Skin of body (tissue), 1 donor: ENCODE measurements at regions not wholly inside any gene's neighbourhood (a gene's known extent, or its start where the extent isn't known, plus 50 kb on each side); places are given as distances from the start of the nearest gene placed in this dataset.
"Not testable (repeated sequence)": the region's sequence is repeated elsewhere in the genome, so short reads cannot be mapped to it uniquely, and the experiment has no call there.

ENCODE experiments used
- DNase-seq: peaks from one replicate; lab custom pipeline; 2025; lab: John Stamatoyannopoulos, UW

DNA sequence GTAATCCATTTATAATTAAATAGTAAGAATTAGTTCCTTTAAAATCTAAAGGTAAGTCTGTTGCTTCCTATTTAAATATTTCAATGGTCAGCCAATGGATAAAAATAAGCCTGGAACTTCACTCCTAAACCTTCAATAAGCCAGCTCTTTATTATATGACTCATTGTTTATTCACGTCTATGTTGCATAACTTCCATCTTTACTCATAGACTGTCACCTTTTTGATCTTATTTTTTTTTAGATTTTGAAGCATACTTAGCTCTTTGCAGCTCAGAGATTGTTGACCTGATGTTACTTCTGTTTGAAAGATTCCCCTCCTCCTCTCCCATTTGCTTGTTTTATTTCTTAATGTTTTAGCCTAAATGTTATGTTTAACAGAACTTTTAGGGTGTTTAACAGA, 1571.2 kb upstream of the RAG2 start:
- DNase-seq = no peak

DNA sequence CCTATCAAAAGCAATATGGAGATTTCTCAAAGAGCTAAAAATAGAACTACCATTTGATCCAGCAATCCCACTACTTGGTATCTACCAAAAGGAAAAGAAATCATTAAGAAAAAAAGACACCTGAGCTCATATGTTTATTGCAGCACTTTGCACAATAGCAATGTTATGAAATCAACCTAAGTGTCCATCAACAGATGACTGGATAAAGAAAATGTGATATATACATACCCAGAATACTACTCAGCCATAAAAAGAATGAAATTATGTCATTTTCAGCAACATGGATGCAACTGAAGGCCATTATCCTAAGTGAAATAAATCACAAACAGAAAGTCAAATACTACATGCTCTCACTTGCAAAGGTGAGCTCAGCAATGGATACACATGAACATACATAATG, 1565.5 kb upstream of the RAG2 start:
- DNase-seq = no peak

DNA sequence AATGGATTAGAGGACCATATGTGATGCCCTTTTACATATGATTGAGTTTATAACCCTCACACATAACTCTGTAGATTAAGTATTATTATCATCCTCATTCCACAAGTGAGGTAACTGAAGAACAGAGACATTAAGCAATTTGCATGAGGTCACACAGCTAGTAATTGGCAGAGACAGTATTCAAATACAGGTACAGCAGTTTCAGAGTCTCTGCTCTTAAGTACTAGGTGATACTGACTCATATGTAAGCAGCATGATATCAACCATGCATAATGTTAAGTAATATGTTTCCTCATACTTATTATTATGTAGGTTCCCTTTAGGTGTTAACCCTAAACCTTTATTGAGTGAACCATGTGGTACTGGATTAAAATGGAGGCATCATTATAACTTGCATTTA, 1562.4 kb upstream of the RAG2 start:
- no peak for DNase-seq

GRCh38 chr11:38159038-38159437, 1561.0 kb upstream of the RAG2 start:
- DNase-seq = no peak

DNA sequence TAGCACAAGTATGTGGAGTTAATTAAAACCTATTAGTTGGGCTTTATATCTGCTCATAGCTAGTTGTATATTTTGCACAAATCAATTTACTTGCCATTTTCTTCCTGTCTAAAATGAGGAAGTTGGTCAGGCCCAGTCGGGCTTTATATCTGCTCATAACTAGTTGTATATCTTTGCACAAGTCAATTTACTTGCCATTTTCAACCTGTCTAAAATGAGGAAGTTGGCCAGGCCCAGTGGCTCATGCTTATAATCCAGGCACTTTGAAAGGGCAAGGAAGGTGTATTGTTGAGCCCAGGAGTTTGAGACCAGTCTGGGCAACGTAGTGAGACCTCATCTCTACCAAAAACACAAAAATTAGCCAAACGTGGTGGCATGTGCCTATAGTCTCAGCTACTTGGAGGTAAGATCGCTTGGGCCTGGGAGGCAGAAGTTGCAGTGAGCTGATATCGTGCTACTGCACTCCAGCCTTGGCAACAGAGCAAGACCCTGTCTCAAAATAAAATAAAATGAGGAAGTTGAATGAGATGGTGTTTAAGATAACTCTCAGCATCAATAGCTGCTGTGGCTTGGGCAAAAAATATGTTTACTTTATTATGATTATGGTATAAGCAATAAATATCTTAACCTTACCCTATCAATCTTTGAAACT, 1558.6 kb upstream of the RAG2 start:
- no peak for DNase-seq

DNA sequence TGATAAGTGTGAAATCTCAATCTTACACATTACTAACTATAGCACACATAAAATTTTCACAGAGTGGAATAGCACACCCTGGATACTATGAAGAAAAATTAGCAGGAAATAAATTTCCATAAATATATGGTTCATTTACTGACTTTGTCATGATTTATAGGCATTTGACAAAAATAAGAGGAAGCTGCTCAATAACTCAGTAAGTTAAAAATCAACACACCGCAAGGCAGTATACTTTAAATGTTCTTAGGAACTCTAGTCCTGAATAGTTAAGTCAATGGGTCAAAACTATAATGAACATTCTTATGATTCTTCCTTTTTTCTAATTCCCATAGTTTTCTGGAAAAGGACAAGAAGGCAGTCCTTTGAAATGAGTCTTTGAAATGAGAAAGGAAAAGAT, 1557.8 kb upstream of the RAG2 start:
- no peak for DNase-seq

GRCh38 chr11:38153985-38154384, 1555.9 kb upstream of the RAG2 start:
- no peak for DNase-seq

GRCh38 chr11:38143852-38144251, 1545.8 kb upstream of the RAG2 start:
- DNase-seq = no peak

DNA sequence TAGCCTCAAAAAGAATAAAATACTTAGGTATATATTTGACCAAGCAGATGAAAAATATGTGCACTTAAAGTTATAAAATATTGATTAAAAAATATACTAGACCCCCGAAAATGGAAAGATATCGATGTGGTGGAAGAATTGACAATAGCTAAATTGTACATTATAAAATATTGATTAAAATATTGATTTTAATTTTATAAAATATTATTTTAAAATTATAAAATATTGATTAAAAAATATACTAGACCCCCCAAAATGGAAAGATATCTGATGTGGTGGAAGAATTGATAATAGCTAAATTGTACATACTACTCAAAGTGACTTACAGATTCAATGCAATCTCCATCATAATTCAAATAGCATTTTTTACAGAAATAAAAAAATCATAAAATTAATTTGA, 1540.9 kb upstream of the RAG2 start:
- no peak for DNase-seq

DNA sequence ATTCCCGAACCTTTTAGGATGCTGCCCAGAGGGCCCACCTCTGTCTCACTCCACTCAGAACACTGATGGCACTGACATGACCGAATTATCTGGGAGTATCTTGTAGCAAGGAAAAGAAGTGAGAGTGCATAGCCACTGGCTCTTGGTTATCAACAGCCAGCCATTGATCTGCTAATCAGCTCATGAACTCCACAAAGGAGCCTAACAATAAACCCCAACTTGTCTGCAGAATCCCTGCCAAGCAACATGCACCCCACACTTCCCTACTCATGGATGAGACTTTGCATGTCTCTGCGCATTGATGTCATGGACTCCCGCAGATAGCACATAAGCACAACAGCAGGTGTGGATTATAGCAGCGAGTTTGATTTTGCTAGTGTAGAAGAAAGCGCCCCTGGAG, 1538.9 kb upstream of the RAG2 start:
- DNase-seq = no peak

DNA sequence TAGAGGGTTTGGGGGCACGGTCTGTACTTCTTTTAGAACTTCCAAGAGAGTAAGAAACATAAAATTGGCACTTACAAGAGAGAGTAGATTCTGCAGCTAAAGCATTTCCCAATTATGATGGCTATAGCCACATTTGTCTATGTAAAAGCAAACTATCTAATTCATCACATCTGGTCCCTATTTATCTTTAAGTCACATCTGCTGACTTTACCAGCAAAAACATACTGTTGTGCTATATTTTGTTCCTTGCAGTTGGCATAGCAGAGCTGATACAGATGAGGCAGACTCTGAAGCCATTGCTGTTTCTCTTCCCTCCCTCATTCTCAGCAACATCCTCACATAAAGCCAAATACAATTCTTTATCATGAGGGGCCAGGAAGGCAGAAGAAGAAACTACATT, 1533.5 kb upstream of the RAG2 start:
- peak; percentile 12 for DNase-seq

- no peak for DNase-seq
These were observed 1532.9 kb upstream of the RAG2 start for GRCh38 chr11:38130976-38131375.

GRCh38 chr11:38130514-38130913, 1532.5 kb upstream of the RAG2 start:
- DNase-seq = no peak

- no peak for DNase-seq
These were observed 1525.6 kb upstream of the RAG2 start for GRCh38 chr11:38123673-38124072.

DNA sequence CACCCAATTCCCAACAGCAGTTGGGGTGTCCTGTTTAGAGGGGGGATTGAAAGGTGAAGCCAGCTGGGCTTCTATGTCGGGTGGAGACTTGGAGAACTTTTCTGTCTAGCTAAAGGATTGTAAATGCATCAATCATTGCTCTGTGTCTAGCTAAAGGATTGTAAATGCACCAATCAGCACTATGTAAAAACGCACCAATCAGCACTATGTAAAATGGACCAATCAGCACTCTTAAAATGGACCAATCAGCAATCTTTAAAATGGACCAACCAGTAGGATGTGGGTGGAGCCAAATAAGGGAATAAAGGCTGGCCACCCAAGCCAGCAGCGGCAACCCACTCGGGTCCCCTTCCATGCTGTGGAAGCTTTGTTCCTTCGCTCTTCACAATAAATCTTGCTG, 1518.6 kb upstream of the RAG2 start:
- not testable (repeated sequence) for DNase-seq

DNA sequence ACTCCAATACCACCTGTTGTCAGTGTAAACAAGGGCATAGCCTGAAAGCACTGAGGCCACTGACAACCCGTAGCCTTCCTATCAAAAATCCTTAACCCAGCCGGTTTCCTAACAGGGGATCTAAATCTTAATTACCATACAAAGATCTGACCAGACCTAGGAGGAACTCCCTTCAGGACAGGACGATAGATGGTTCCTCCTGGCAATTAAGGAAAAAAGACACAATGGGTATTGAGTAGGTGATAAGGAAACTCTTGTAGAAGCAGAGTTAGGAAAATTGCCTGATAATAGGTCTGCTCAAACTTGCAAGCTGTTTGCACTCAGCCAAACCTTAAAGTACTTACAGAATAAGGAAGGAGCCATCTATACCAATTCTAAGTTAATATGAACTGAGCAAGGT, 1517.3 kb upstream of the RAG2 start:
- not testable (repeated sequence) for DNase-seq

GRCh38 chr11:38100836-38101462, 1502.9 kb upstream of the RAG2 start:
- DNase-seq = no peak

GRCh38 chr11:38095268-38095667, 1497.2 kb upstream of the RAG2 start:
- no peak for DNase-seq

GRCh38 chr11:38089726-38090125, 1491.7 kb upstream of the RAG2 start:
- DNase-seq = no peak

GRCh38 chr11:38060920-38061319, 1462.9 kb upstream of the RAG2 start:
- no peak for DNase-seq

DNA sequence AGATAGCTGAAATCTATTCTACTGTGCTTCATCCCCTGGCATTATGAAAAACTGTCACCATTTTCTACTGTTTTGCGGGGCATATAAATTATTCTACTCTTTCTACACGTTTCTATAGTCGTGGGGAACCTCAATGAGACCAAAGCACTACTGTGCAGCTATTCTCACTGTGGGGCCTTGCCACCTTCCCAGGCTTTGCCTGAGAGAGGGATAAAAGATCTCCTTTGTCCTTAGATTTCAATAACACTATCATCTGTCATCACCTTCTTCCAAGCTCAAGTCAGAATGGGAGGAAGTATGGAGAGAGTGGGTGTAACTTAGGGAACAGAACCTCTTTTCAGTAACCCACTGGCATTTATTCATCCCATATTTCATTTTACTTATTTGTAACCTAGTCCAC, 1462.1 kb upstream of the RAG2 start:
- DNase-seq = no peak

DNA sequence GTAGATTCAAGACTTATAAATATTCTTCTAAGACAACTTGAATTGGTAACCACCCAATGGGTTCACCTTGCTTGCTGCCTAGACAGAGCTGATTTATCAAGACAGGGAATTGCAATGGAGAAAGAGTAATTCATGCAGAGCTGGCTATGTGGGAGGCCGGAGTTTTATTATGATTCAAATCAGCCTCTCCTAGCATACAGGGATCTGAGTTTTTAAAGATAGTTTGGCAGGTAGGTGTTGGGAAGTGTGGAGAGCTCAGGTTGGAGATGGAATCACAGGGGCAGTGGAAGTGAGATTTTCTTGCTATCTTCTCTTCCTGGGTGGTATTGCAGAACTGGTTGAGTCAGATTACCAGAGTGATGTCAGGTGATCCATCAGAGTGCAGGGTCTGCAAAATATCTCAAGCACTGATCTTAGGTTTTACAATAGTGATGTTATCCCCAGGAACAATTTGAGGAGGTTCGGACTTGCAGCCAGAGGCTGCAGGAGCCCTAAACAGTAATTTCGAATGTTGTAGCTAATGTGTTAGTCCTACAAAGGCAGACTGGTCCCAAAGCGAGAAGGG, 1448.6 kb upstream of the RAG2 start:
- DNase-seq = no peak

DNA sequence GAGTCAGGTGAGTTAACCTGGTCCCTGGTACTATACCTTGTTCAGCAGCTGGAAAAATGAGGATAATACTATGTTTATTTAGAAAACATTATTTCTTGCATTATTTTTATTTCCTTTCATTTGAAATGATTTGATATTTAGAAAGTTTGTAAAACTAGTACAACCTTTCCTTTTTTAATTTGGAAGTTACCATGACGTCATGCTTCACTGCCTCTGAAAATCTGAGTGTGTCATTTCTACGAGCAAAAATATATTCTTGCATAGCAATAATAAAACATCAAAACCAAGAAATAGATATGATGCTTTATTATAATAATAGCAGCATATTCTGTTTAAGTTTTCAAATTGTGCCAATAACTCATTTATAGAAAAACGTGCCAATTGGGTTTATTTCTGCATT, 1445.0 kb upstream of the RAG2 start:
- no peak for DNase-seq
